Fibroblast of skin of back (primary cell): ENCODE measurements at regions not wholly inside any gene's neighbourhood (a gene's known extent, or its start where the extent isn't known, plus 50 kb on each side); places are given as distances from the start of the nearest gene placed in this dataset.

ENCODE experiments used
- DNase-seq: peaks from one replicate; pipeline ENCODE4 v3.0.0-alpha.2; 2013

GRCh38 chr2:64344999-64345576 is 108.9 kb upstream of the LGALSL start:
- no peak for DNase-seq

GRCh38 chr2:64345998-64346397 is 108.0 kb upstream of the LGALSL start:
- no peak for DNase-seq

DNA sequence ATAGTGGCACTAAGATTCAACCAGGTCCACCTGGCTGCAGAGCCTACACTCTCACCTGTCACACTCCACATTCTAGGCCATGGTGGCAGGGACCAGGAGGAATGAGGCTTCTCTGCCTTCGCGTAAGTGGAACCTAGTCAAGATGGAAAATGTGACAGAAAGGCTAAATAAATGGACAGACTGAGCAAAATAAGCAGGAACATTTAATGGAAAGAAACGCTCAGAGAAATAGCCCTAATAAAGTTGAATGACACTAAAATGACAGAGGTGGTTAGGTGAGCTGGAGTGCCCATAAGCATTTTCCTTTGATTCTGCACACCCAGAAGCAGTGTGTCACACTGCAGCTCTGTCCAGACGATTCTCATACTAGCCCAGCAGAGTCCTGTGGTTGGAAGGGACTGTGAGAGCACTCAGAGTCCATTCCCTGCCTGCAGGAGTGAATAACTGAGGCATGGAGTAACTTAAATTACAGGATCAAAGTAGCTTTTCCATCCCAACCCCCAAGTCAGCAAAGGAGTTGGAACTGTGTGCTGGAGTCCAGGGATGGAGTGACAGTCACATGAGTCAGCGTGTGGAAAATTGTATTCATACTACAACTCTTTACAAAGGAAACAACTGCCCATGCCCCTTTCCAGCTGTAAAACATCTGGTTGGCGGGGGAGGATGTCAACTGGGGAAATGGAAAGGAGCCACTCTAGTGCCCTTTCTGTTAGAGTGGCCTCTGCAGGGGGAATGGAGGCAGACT is 105.4 kb upstream of the LGALSL start:
- DNase-seq: peak; percentile 89

GRCh38 chr2:64349131-64349530 is 104.8 kb upstream of the LGALSL start:
- DNase-seq: no peak

- no peak for DNase-seq
These were observed 103.0 kb upstream of the LGALSL start for GRCh38 chr2:64350996-64351395.

DNA sequence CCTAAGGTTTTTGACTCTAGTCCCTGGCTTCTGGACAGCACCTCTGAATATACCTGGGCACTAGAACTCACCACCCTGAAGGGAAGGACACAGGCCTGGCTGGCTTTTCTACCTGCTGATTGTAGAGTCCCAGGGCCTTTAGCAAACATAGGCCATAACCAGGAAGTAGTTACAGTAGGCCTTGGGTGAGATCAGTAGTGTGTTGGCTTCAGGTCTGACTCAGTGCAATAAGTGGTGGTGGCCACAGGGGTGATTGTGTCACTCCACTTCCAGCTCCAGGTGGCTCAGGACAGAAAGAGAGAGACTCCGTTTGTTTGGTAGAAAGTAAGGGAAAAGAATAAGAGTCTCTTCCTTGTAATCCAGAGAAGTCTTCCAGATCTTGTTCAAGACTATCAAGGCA is 101.7 kb upstream of the LGALSL start:
- DNase-seq: no peak

DNA sequence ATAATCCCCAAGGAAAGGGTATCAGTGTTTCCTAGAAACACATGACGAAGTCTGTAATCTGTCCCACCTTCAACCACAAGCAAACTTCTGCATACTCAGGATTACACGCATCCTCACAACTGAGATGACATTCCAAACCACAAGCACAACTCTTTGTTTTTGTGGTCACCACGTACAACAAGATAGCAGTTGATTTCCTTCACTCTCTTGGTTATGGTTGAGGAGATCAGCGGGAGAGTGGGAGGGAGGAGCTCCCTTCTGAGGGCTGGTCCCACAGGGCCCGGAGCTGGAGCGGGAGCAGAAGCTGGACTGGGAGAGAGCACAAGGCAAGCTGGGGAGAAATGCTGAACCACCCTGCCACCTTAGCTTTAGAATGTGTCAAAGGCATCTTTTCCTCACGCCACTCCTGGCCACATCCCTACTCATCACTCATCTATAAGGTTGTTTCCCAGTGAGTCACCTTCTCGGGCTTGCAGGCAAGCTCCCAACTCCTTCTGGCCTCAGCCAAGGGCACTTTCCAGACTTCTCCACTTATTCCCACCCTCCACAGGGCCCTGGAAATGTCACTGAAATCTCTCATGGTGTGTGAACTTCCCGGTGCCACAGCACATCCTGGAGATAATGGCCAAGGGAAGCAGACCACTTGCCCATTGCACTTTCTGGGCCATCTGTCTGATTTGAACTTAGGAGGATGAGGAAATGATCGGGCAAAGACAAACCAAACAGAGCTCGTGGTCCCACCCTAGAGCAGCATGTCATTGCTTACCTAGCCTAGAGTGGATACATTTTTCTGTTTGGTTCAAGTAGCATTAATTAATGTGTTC is 98.9 kb upstream of the LGALSL start:
- peak; percentile 94 for DNase-seq

- DNase-seq: no peak
These were observed 97.1 kb upstream of the LGALSL start for GRCh38 chr2:64356906-64357305.

- peak; percentile 65 for DNase-seq
These were observed 94.6 kb upstream of the LGALSL start for GRCh38 chr2:64359171-64359891.

GRCh38 chr2:64359892-64360657 is 93.9 kb upstream of the LGALSL start:
- peak; percentile 96 for DNase-seq

GRCh38 chr2:64361151-64361938 is 92.6 kb upstream of the LGALSL start:
- no peak for DNase-seq

DNA sequence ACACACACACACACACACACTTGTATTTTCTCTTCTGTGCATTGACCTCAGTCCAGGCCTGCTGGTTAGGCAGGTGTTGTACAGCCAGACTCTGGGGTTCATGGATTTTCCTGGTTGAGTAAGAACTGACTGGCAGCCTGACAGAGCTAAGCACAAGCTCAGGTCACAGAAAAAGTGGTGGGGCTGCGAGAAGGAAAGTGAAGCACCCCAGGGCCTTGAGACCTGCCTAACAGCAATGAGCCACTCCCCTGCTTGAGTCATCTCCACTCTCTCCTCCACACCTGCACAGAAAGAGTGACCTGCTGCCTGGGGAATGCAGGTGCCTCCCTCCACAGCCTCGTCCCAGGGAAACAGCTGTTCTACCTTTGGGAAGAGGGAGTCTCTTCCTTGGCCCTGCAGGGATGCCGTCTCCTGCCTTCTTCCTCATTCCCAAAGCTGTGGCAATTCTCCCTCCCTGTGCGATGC is 91.4 kb upstream of the LGALSL start:
- DNase-seq: no peak

DNA sequence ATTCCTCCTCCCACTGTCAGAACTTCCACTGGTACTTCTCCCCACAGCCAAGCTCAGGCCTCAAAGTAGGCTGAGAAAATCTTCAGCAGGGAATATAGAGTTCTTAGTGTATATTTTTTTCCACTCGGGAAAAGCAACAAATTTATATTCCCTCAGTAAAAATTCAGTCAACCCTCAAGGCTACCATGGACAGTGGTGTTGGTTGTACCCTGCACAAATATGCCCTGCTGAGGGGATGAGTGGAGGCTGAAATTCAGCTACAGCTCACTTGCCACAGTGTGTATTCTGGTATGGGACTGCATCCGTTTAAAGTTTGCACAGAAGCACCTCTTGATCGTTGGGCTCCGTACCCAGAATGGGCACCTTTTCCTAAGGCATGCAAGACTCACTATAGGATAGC is 90.8 kb upstream of the LGALSL start:
- DNase-seq: no peak

GRCh38 chr2:64363848-64364247 is 90.1 kb upstream of the LGALSL start:
- no peak for DNase-seq

DNA sequence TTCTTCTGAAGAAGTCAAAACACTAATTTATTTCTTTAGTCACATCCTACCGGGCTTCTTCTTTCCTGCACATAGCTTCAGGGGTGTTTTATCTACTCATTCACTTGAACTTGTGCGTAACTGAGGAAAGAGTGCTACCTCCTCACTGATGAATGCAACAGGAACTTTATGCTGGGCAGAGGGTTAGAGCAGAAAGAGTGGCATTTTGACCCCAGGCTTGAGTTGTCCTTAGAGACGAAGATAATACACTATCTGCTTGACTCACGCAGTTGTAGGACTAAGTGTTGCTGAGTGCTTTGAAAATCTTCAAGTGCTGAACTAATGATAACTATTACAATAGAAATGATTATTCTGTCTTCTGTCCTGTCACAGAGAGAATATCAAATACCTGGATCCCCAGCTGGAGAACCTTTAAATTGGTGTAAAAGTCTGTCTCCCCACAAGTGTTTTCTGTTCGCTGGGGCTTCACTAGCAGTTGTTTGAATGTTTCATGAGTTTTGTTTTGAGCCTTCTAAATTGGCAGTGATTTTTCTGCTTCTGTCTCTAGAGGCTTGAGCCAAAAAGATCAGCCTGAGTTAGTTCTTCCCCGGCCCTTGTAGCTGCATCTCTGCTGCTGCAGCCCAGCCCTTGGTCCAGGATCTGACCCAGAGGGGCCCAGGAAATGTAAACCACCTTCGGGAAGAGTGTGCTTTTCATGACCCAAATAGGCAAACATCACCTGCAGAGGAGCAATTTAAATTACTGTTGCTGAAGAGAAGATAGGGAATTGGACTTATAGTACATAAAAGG is 86.3 kb upstream of the LGALSL start:
- DNase-seq: no peak

DNA sequence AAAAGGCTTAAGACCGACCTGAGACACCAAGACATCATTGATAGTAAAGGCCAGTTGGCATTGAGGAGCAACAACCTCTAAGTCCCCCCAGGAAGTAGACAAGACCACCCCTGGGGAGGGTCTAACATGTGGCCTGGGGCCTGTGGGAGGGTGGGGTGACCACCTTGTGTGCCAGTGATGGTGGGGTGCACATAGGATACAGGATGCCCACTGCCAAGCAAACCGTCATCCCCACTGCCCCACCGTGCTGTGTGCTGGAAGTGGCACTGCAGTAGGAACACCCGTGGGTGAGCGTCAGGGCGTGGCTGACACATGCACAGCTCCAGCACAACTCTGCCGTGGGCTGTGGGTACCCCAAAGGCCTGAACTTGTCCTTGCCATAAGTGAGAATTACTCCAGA is 84.3 kb upstream of the LGALSL start:
- DNase-seq: no peak

- DNase-seq: no peak
These were observed 82.2 kb upstream of the LGALSL start for GRCh38 chr2:64371727-64372126.

DNA sequence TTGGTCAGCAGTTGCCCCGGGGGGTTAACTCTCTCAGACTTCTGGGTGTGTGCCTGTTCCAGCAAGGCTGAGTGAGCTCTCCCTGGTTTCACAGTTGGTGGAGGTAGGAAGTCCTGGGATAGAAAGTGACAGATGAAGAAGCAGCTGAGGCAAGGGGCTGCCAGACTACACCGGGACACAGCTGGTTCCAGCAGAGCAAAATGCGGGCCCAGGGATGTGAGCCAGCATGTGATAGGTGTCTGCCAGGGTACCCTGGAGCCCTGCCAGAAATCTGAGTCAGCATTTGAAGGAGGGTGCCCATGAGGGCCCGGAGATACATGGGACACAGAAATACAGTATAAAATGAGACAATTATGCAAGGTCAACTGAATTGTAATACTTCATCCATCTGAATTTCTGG is 79.3 kb upstream of the LGALSL start:
- no peak for DNase-seq

- no peak for DNase-seq
These were observed 77.0 kb upstream of the LGALSL start for GRCh38 chr2:64376926-64377325.

DNA sequence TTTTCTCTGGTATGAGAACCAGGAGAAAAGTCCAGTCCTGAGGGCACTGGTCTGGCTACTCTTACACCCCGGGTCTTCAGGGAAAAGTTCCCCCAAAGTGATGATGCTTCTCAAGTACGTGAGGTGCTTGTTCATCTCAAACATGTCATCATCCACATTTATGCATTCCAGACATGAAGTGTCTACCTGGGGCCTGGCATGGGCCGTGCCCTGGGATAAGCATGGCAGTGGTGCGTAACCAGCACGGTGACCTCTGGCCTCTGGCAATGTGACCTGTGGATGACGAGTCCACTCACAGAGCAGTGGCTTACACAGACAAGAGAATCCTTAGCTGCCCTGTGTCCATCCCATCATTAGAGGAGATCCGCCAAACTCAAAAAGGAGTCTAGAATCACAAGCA is 74.8 kb upstream of the LGALSL start:
- DNase-seq: no peak
